ENCODE measurements at regions not wholly inside any gene's neighbourhood (a gene's known extent, or its start where the extent isn't known, plus 50 kb on each side); places are given as distances from the start of the nearest gene placed in this dataset.

DNA sequence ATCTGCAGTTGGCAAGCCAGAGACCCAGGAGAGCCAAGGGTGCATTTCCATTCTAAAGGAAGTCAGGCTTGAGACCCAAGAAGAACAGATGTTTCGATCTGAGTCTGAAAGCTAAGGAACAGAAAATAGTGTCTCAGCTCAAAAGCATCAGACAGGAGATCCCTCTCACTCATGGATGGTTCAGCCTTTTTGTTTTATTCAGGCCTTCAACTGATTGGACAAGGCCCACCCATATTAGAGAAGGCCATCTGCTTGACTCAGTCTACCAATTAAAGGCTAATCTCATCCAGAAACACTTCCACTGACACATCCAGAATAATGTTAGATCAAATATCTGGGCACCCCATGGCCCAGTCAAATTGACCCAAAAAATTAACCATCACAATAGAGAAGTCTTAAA, 255.0 kb downstream of the TXNL1 start:
- TF ChIP-seq, protein P1, sequence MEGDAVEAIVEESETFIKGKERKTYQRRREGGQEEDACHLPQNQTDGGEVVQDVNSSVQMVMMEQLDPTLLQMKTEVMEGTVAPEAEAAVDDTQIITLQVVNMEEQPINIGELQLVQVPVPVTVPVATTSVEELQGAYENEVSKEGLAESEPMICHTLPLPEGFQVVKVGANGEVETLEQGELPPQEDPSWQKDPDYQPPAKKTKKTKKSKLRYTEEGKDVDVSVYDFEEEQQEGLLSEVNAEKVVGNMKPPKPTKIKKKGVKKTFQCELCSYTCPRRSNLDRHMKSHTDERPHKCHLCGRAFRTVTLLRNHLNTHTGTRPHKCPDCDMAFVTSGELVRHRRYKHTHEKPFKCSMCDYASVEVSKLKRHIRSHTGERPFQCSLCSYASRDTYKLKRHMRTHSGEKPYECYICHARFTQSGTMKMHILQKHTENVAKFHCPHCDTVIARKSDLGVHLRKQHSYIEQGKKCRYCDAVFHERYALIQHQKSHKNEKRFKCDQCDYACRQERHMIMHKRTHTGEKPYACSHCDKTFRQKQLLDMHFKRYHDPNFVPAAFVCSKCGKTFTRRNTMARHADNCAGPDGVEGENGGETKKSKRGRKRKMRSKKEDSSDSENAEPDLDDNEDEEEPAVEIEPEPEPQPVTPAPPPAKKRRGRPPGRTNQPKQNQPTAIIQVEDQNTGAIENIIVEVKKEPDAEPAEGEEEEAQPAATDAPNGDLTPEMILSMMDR (IDR thresholded peaks at IDR 0.05; ENCODE audit: low read depth, low read length, poor library complexity, severe bottlenecking) = no peak
- no peak for TF ChIP-seq EZH2phosphoT487 (IDR thresholded peaks at IDR 0.05; ENCODE audit: borderline replicate concordance, low read length)
